ENCODE measurements at regions not wholly inside any gene's neighbourhood (a gene's known extent, or its start where the extent isn't known, plus 50 kb on each side); places are given as distances from the start of the nearest gene placed in this dataset.
"Not testable (repeated sequence)": the region's sequence is repeated elsewhere in the genome, so short reads cannot be mapped to it uniquely, and the experiment has no call there.

DNA sequence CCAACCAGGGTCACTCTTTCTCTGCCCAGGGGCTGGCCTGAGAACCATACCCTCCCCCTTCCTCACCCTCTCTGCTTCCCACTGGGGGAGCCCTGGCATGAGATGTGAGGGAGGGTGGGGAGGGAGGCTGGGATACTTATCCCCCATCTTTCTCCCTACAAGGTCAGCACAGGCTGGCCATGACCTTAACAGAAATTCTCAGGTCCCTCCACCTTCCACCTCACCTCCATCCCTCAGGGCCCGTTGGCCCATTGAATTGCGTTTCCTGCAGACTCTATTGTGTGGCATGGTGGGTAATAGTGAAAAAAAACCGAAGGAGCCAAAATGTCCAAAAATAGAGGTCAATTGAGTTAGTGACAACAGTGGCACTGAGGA, 159.5 kb downstream of the OR4M2 start:
- H3K27me3 Mint-ChIP-seq (ENCODE audit: low read depth in 2 of 2) = no peaks in the 10 kb centered on the region
- DNase-seq = no peak
- Histone ChIP-seq H3K27me3 (ENCODE audit: control insufficient read depth, insufficient read depth, low read length) (no peaks in the 10 kb centered on the region), H3K4me3 (ENCODE audit: low read length) (no peak overlapping the region), H3K9me3 (ENCODE audit: control insufficient read depth, insufficient read depth, low read length) (peaks cover 2% of the 10 kb centered on the region), H3K36me3 (ENCODE audit: control insufficient read depth, insufficient read depth, low read length) (no peaks in the 10 kb centered on the region), H3K27ac (ENCODE audit: low read length) (no peak overlapping the region), H3K4me1 (ENCODE audit: control insufficient read depth, insufficient read depth, low read length) (peaks cover 16% of the 10 kb centered on the region)
- H3K27ac Mint-ChIP-seq = peak overlapping the region in 1 of 2 donors; percentile 70
- TF ChIP-seq, protein P1, sequence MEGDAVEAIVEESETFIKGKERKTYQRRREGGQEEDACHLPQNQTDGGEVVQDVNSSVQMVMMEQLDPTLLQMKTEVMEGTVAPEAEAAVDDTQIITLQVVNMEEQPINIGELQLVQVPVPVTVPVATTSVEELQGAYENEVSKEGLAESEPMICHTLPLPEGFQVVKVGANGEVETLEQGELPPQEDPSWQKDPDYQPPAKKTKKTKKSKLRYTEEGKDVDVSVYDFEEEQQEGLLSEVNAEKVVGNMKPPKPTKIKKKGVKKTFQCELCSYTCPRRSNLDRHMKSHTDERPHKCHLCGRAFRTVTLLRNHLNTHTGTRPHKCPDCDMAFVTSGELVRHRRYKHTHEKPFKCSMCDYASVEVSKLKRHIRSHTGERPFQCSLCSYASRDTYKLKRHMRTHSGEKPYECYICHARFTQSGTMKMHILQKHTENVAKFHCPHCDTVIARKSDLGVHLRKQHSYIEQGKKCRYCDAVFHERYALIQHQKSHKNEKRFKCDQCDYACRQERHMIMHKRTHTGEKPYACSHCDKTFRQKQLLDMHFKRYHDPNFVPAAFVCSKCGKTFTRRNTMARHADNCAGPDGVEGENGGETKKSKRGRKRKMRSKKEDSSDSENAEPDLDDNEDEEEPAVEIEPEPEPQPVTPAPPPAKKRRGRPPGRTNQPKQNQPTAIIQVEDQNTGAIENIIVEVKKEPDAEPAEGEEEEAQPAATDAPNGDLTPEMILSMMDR (IDR thresholded peaks at IDR 0.05) = no peak
- no peaks in the 10 kb centered on the region for H3K9me3 Mint-ChIP-seq
- ATAC-seq = no peak
- peaks cover 4 to 35% of the 10 kb centered on the region in 2 donors for H3K4me1 Mint-ChIP-seq
- no peaks in the 10 kb centered on the region for H3K36me3 Mint-ChIP-seq
- WGBS (ENCODE audit: insufficient coverage) = 74% methylated on average over 3 of the region's 3 CpGs
- H3K4me3 Mint-ChIP-seq = no peak overlapping the region
- intact Hi-C loops (cut with micrococcal nuclease) = loop anchor here (5.0 kb wide), 1 partner anchor 1882 kb away; no protein-coding TSS in a partner anchor

DNA sequence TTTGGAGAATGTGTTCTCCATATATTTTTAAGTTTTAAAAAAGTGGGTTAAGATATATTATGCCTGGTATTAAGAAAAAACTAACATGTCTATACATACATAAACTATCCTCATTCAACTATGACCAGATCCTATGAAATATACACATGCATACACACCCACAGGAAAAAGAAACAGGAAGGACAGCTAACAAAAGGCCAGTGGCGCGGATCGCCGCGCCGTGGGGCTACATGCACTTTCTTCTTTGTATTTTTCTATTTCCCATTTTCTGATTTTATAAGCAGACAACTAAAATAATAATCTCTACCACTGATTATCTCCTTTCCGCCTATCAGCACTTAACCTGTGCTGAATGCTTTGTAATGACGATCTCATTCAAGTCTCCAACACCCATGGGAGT, 160.1 kb downstream of the OR4M2 start:
- intact Hi-C loops (cut with micrococcal nuclease) = loop anchor here (5.0 kb wide), 1 partner anchor 1883 kb away; no protein-coding TSS in a partner anchor
- DNase-seq = no peak
- Histone ChIP-seq H3K36me3 (ENCODE audit: control insufficient read depth, insufficient read depth, low read length) (no peaks in the 10 kb centered on the region), H3K4me1 (ENCODE audit: control insufficient read depth, insufficient read depth, low read length) (peaks cover 16% of the 10 kb centered on the region), H3K9me3 (ENCODE audit: control insufficient read depth, insufficient read depth, low read length) (peaks cover 2% of the 10 kb centered on the region), H3K27ac (ENCODE audit: low read length) (no peak overlapping the region), H3K27me3 (ENCODE audit: control insufficient read depth, insufficient read depth, low read length) (no peaks in the 10 kb centered on the region), H3K4me3 (ENCODE audit: low read length) (no peak overlapping the region)
- ATAC-seq = no peak
- 97% methylated on average over 8 of the region's 8 CpGs for WGBS (ENCODE audit: insufficient coverage)
- no peaks in the 10 kb centered on the region for H3K9me3 Mint-ChIP-seq
- H3K27ac Mint-ChIP-seq = peak overlapping the region in 1 of 2 donors; percentile 39
- no peak overlapping the region for H3K4me3 Mint-ChIP-seq
- H3K4me1 Mint-ChIP-seq = peaks cover 4 to 35% of the 10 kb centered on the region in 2 donors
- no peaks in the 10 kb centered on the region for H3K27me3 Mint-ChIP-seq (ENCODE audit: low read depth in 2 of 2)
- TF ChIP-seq, protein P1 (IDR thresholded peaks at IDR 0.05) = no peak
- no peaks in the 10 kb centered on the region for H3K36me3 Mint-ChIP-seq

DNA sequence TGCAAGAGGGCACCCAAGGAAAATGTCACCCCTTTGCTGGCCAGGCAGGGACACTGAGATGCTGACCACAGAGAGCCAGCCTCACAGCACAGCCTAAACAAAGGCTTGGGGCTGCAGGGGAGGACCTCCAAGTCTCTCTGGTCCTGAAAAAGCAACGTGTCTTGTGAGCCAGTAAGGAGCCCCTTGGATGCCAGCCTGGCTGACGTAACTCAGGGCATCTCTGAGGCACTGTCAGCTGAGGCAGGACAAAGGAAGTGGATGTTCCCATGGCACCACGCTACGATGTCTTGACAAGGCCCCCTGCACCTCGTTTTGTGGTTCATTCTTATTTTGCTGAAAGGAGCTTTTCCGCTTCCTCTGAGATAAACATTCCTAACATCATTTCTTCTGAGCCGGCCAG, 160.7 kb downstream of the OR4M2 start:
- Histone ChIP-seq H3K27ac (ENCODE audit: low read length) (no peak overlapping the region), H3K27me3 (ENCODE audit: control insufficient read depth, insufficient read depth, low read length) (no peaks in the 10 kb centered on the region), H3K4me1 (ENCODE audit: control insufficient read depth, insufficient read depth, low read length) (peaks cover 16% of the 10 kb centered on the region), H3K9me3 (ENCODE audit: control insufficient read depth, insufficient read depth, low read length) (peaks cover 2% of the 10 kb centered on the region), H3K4me3 (ENCODE audit: low read length) (no peak overlapping the region), H3K36me3 (ENCODE audit: control insufficient read depth, insufficient read depth, low read length) (no peaks in the 10 kb centered on the region)
- H3K27ac Mint-ChIP-seq = peak overlapping the region in 1 of 2 donors; percentile 39
- no peak overlapping the region for H3K4me3 Mint-ChIP-seq
- intact Hi-C loops (cut with micrococcal nuclease) = loop anchor here (5.0 kb wide), 1 partner anchor 1884 kb away; no protein-coding TSS in a partner anchor
- WGBS (ENCODE audit: insufficient coverage) = 82% methylated on average over 7 of the region's 7 CpGs
- TF ChIP-seq, protein P1 (IDR thresholded peaks at IDR 0.05) = no peak
- no peaks in the 10 kb centered on the region for H3K9me3 Mint-ChIP-seq
- DNase-seq (no peak), ATAC-seq (no peak)
- H3K36me3 Mint-ChIP-seq = no peaks in the 10 kb centered on the region
- no peaks in the 10 kb centered on the region for H3K27me3 Mint-ChIP-seq (ENCODE audit: low read depth in 2 of 2)
- peaks cover 4 to 35% of the 10 kb centered on the region in 2 donors for H3K4me1 Mint-ChIP-seq

DNA sequence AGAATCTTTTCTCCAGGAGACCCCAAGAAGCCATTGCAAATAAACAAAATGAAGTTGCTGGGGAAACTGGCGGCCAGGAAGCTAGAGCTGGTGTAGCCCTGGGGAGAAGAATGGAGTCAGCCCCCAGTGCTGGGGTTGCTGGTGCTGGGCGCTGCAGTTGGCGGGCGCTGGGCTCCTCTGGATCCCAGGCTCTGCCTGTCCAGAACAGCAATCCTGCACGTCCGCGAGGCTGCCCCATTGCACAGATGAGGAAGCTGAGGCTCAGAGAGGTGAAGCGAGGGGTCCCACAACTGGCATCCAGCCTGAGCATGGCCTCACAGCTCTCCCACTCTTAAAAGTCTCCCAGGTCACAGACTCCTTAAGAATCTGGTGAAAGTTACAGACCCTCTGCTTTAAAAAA, 161.1 kb downstream of the OR4M2 start:
- H3K4me3 Mint-ChIP-seq = no peak overlapping the region
- no peak overlapping the region for H3K27ac Mint-ChIP-seq
- H3K27me3 Mint-ChIP-seq (ENCODE audit: low read depth in 2 of 2) = no peaks in the 10 kb centered on the region
- H3K4me1 Mint-ChIP-seq = peaks cover 4 to 38% of the 10 kb centered on the region in 2 donors
- ATAC-seq (no peak), DNase-seq (no peak)
- H3K4me1 ChIP-seq (ENCODE audit: control insufficient read depth, insufficient read depth, low read length) = peaks cover 16% of the 10 kb centered on the region
- TF ChIP-seq, protein P1 (IDR thresholded peaks at IDR 0.05) = no peak
- no peaks in the 10 kb centered on the region for H3K36me3 ChIP-seq (ENCODE audit: control insufficient read depth, insufficient read depth, low read length)
- no peaks in the 10 kb centered on the region for H3K27me3 ChIP-seq (ENCODE audit: control insufficient read depth, insufficient read depth, low read length)
- no peaks in the 10 kb centered on the region for H3K36me3 Mint-ChIP-seq
- 98% methylated on average over 8 of the region's 8 CpGs for WGBS (ENCODE audit: insufficient coverage)
- H3K4me3 ChIP-seq (ENCODE audit: low read length) = no peak overlapping the region
- H3K27ac ChIP-seq (ENCODE audit: low read length) = no peak overlapping the region
- H3K9me3 Mint-ChIP-seq = no peaks in the 10 kb centered on the region
- intact Hi-C loops (cut with micrococcal nuclease) = loop anchor here (5.0 kb wide), 1 partner anchor 1884 kb away; no protein-coding TSS in a partner anchor
- peaks cover 2% of the 10 kb centered on the region for H3K9me3 ChIP-seq (ENCODE audit: control insufficient read depth, insufficient read depth, low read length)

DNA sequence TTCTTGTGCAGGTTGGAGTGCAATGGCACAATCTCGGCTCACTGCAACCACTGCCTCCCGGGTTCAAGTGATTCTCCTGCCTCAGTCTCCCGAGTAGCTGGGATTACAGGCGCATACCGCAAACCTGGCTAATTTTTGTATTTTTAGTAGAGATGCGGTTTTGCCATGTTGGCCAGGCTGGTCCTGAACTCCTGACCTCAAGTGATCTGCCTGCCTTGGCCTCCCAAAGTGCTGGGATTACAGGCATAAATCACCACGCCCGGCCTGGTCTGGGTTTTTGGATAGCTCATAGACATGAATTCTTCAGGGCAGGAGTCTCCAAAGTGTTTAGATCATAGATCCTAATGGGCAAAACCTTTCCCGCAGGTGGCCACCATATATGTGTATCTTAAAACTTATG, 162.0 kb downstream of the OR4M2 start:
- H3K4me3 ChIP-seq (ENCODE audit: low read length); H3K27ac ChIP-seq (ENCODE audit: low read length); H3K9me3 Mint-ChIP-seq; H3K4me3 Mint-ChIP-seq; DNase-seq; H3K36me3 ChIP-seq (ENCODE audit: control insufficient read depth, insufficient read depth, low read length); ATAC-seq; H3K36me3 Mint-ChIP-seq; H3K27ac Mint-ChIP-seq; H3K27me3 ChIP-seq (ENCODE audit: control insufficient read depth, insufficient read depth, low read length); H3K9me3 ChIP-seq (ENCODE audit: control insufficient read depth, insufficient read depth, low read length); H3K27me3 Mint-ChIP-seq (ENCODE audit: low read depth in 2 of 2): not testable (repeated sequence)
- H3K4me1 ChIP-seq (ENCODE audit: control insufficient read depth, insufficient read depth, low read length) = peaks cover 16% of the 10 kb centered on the region
- intact Hi-C loops (cut with micrococcal nuclease) = loop anchor here (5.0 kb wide), 1 partner anchor 1885 kb away; no protein-coding TSS in a partner anchor
- peaks cover 4 to 39% of the 10 kb centered on the region in 2 donors for H3K4me1 Mint-ChIP-seq
- 92% methylated on average over 8 of the region's 9 CpGs for WGBS (ENCODE audit: insufficient coverage)

Measured in natural killer cell (primary cell).